SK-N-SH treated with all-trans-retinoic acid at 6 μM for 48 hours (cell line): ENCODE measurements at regions not wholly inside any gene's neighbourhood (a gene's known extent, or its start where the extent isn't known, plus 50 kb on each side); places are given as distances from the start of the nearest gene placed in this dataset.

Experiments
- ARNTL ChIP-seq: fragments of 450-650 bp; formaldehyde crosslinking; IDR thresholded peaks from 2 replicates; pipeline ENCODE4 v1.5.0; 2020; ENCODE audit warnings: low read depth, mild to moderate bottlenecking, moderate library complexity, borderline replicate concordance
- CREB5 ChIP-seq: fragments of 250-450 bp; sonication (Bioruptor Pico); IDR thresholded peaks from 2 replicates; pipeline ENCODE4 v1.5.1; 2020; ENCODE audit warnings: low read depth, mild to moderate bottlenecking, moderate library complexity
- ISL1 ChIP-seq: fragments of 250-450 bp; sonication (Bioruptor Pico); IDR thresholded peaks from 2 replicates; pipeline ENCODE4 v2.1.2; 2022; ENCODE audit warnings: mild to moderate bottlenecking, moderate library complexity
- PATZ1 ChIP-seq: fragments of 250-450 bp; sonication (Bioruptor Pico); IDR thresholded peaks from 2 replicates; pipeline ENCODE4 v1.8.0; 2020; ENCODE audit warnings: mild to moderate bottlenecking, moderate library complexity, borderline replicate concordance
- ZNF565 ChIP-seq: fragments of 450-650 bp; formaldehyde crosslinking; conservative IDR thresholded peaks from 2 replicates; pipeline ENCODE4 v1.5.0; 2020; ENCODE audit warnings: low read depth, mild to moderate bottlenecking, moderate library complexity

- TF ChIP-seq ARNTL (CRISPR knock-in tag) (no peak), PATZ1 (CRISPR knock-in tag) (no peak), CREB5 (CRISPR knock-in tag) (no peak), ZNF565 (no peak), ISL1 (CRISPR knock-in tag) (no peak)
Measured at GRCh38 chrX:17917945-17918577, 57.0 kb upstream of the RAI2 start.
